HG02884 (cell line): ENCODE measurements at regions not wholly inside any gene's neighbourhood (a gene's known extent, or its start where the extent isn't known, plus 50 kb on each side); places are given as distances from the start of the nearest gene placed in this dataset.

ENCODE experiments used
- ATAC-seq: cut with Tn5 transposase; IDR thresholded peaks from one replicate; pipeline ENCODE4 v1.9.1; 2021; ENCODE audit warnings: mild to moderate bottlenecking, moderate library complexity; ENCODE audit not compliant: unreplicated experiment

DNA sequence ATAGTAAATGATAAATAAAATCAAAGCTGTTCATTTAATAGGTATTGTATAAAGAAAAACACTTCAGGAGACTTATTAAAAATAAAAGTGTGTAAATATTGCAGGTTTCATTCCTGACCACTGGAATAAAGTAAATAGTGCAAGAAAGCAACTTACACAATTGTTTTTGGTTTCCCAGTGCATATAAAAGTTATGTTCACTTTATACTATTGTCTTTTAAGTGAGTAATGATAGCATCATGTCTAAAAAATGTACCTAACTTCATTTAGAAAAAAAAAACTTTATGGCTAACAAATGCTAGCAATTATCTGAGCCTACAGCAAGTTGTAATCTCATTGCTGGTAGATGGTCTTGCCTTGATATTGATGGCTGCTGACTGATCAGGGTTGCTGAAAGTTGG, 726.6 kb upstream of the POU3F2 start:
- ATAC-seq: no peak

DNA sequence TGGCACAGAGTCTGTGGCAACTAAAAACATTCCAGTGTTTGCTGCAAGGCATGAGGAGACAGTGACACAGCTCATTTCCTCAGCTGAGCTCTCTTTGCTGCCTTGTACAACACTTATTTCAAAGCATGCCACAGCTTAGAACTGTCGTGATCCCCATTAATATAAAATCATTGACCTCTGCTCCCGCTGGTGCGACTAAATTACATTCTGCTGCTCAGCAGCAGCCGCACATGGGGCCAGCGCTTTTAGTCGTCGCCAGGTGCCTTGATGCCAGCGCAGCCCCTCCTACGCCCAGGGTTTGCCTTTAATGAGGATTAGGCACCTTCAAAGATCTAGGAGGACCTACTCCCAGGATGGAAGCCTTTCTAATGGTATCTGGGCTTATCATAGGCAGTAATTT, 717.9 kb upstream of the POU3F2 start:
- ATAC-seq: no peak

DNA sequence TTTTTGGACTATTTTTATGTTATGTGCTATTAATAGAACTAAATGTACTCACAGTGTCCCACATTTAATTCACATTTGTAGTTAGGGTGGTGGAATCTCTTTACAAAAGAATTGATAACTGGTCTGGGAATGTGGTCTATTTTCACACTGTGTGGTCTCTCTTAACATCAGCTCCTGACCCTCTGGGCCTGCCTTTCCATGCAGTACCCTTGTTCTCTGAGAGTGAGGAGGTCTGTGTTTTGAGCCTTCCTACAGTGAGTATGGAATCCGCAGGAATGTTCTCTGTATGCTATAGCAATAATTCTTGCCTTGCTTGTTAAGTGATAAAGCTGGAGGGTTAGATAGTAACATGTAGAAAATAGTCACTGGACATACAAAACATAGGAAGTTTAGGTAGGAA, 717.3 kb upstream of the POU3F2 start:
- ATAC-seq: no peak

DNA sequence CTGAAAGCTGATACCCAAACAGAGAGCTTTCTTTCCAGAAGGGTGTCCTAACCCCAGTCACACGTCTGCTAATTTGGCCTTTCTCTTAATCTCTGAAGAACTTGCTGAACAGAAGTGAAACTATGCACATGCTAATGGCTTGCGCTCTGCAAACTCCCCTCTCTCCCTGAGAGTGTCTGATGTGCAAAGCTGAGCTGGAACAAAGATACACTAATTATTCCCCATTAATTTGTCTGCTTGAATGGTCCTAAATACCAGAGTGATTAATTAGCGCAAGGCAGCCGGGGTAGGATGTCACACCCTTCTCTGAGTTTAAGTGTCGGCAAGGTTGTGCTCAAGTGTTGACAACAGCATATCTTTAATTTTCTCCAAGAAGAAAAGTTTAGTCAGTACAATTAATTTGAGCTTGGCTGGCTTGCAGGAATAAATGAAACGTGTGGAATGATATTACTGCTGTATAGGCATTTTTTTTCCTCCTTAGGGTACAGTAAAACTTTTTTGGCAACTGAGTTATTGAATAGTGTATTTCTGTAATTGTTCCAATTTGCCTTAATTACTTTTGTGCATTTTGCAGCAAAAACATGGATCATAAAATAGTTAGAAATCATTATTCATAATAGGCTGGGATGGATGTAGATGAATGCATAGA, 715.9 kb upstream of the POU3F2 start:
- ATAC-seq: no peak

DNA sequence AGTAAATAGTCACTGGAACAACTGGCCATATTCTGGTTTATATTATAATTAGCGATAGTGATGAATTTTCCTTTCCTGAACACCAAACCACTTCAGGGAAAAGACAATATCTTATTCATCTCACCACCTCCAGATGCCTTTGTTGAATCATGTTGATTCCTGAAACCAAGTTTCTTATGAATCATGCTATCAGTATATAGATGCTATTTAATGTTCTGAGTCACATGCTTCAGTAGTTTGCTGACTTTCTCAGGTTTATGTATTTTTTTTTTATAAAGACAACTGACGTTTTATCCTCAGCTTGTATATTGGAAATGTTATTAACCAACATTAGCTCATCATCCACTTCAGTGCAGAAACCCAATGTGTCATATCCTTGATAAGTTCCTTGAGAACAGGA, 710.2 kb upstream of the POU3F2 start:
- ATAC-seq: no peak

DNA sequence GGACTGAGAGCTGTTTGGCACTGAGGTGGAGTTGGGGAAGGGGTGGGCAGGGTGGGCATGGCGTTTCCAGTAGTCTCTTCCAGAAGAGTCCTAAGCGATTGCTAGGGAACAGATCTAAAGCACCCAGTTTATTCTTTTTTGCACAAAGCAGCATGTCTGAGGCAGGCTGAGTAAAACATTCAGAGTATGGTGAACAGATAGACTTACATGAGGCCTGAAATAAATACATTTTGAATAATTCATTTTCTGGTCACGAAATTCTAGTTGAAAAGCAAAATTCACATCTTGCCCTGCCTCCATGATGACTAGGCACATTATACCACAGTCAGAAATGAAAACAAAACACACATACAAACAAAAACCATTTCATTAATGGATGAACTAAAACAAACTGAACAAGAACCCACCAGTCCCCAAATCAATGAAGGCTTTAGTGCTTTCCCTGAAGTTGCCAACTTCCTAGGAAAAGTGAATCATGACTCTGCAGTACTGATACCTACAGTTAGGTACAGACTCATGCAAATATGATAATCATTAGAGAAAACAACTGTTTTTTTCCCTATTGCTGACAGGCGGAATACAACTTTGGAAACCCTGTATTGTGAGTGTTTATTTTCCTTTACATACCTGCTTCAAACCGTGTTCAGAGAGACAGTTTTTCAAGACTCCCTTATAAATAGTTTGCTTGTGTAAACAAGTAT, 702.9 kb upstream of the POU3F2 start:
- no peak for ATAC-seq

DNA sequence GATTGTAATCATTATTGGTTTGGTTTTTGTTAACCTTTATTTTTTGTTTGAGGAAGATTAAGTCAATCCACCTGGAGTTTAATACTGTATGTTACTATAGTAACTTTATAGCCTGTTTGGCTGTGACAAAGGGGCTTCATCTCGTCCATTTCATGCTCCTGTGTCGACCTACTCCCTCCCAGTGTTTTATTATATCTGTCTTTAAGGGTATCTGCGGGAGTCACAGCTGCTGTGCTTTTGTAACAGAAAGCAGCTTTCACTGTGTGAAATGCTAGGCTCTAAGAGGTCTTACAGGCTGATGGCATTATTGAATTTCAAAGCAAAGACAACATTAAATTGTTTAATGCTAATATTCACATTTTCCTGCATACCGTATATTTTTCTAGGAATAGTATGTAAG, 698.0 kb upstream of the POU3F2 start:
- no peak for ATAC-seq

DNA sequence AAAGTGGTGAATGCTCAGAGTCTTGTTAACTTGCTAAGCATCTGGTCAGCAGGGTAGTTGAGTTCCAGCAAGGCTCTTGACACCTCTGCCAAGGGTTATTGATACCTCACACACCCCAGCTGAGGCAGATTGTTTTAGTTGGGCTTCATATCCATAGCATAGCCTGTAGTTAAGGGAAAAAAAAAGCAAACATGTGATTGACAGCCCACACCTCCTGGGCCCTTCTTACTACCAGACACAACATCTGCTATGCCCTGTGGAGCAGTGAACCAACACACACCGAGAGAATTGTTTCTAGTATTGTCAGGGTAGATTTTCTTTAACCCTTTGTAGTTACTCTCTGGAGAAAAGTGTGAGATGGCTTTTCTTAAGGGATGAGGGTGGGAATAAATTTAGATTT, 697.0 kb upstream of the POU3F2 start:
- ATAC-seq: no peak

DNA sequence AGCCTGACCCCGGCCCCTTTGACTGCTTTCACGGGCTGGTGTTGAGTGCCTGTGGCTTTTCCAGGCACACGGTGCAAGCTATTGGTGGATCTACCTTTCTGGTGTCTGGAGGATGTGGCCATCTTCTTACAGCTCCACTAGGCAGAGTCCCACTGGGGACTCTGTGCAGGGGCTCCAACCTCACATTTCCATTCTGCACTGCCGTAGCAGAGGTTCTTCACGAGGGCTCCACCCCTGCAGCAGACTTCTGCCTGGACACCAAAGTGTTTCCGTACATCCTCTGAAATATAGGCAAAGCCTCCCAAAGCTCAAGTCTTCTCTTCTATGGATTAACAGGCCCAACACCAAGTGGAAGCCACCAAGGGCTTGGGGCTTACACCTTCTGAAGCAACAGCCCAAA, 691.5 kb upstream of the POU3F2 start:
- ATAC-seq: no peak

DNA sequence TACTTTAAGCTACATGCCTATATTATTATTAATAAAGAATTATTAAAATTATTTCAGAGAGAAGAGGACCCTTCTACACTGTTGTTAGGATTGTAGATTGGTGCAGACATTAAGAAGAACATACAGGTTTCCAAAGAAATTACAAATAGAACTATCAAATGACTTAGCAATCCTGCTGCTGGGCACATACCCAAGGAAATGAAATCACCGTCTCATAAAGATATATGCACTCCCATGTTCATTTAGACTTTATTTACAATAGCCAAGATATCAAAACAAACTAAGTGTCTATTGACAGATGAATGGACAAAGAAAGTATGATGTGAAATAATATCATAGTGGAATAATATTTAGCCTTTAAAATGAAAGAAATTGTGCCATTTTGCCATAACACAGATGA, 687.7 kb upstream of the POU3F2 start:
- ATAC-seq: no peak

DNA sequence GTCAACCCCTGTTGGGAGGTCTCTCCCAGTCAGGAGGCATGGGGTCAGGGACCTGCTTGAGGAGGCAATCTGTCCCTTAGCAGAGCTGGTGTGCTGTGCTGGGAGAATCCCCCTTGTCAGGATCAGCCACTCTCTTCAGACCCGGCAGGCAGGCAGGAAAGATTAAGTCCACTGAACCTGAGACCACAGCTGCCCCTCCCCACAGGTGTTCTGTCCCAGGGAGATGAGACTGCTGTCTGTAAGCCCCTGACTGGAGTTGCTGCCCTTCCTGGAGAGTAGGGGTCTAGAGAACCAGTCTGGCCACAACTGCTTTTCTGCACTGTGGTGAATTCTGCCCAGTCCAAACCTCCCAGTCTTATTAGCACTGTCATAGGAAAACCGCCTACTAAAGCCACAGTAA, 677.8 kb upstream of the POU3F2 start:
- no peak for ATAC-seq

DNA sequence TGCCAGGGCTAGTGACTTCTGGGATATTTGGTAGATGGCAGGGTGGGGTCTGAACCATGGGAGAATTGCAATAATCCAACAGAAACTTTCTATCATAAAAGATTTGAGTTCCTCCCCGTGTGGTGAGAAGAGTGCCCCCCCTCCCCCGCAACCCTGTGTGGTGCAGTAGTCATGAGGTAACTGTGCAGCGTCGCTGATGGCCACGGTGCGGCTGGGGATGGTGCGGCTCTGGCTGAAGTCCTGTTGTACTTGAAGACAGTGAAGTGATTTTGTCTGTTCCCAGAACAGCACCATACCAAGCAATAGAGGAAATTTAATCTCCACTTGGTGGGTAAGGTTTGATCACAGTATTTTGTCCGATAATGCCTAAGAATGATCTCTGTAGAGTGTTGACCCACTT, 654.8 kb upstream of the POU3F2 start:
- no peak for ATAC-seq

DNA sequence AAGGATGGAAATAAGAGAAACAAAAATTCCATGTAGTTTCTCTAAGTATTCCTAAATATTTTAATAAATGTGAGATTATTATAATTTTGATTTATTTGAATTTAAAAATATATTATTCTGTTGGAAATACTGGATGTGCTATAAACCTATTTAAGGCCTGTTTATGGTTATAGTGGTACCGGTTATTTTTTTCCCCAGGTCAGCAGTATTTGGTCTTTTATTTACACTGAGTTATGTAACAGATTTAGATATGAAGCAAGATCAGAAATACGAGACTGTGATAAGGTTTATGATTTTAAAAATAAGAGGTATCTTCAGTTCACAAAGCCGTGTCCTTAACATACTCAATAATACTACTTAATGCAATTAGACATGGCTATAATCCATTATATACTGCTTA, 634.3 kb upstream of the POU3F2 start:
- ATAC-seq: no peak

DNA sequence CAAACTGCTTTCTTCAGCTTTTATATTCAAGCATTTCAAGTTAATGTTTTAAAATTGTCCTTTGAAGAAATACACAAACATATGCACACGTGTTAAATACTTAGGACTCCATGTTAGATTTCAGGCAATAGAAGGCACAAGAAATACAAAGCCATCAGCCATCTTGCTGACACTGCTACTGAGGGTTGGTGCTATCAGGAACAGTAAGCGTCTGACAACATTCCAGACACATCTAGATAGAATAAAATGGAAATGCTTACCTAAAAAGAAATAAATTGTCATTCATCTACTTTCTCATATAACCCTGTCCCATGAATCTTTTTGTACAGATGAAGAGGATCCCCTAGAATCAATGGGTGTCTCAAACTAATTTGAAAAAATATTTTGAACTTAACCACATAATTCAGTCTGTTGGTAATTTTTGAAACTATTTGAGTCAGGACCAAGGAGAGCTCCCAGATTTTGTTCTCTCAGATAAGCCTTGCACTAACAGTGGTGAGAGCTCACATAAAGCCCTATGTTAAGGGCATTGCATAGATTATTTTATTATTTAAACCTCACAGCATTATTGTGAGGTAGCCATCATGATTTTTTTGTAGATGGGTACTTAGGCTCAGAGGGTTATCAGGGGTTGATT, 631.1 kb upstream of the POU3F2 start:
- no peak for ATAC-seq

DNA sequence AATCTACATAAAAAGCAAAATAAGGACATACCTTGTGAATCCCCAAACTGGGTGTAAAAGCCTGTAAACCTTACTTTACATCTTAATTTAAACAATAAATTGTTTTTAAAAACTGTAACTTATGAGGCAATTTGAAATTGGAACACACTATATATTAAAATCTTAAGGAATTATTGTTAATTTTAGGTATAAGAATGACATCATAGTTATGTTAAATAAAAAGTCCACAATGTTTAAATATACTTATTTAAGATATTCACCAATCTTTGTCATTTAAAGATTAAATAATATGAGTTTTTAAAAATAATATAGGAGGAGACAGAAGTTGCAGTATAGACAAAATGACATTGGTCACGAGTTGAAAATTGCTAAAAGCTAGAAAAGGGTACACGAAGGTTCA, 621.9 kb upstream of the POU3F2 start:
- ATAC-seq: no peak

DNA sequence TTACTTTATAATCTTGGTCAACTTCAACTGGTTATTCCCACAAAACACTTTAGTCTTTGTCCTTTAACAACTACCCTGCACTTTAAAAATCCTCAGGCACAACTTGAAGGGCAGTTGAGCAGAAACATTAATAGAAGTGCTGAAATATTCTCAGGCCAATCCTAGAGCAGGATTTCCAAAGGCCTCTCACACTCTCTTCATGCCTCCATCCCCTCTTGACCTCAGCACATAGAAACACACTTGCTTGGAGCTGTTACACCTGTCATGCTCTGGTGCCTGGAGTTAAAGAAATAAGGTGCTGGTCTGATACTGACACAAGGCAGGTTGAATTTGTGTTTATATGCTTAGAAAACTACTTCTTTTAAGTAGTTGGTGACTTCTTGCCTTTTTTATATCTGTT, 618.8 kb upstream of the POU3F2 start:
- no peak for ATAC-seq

DNA sequence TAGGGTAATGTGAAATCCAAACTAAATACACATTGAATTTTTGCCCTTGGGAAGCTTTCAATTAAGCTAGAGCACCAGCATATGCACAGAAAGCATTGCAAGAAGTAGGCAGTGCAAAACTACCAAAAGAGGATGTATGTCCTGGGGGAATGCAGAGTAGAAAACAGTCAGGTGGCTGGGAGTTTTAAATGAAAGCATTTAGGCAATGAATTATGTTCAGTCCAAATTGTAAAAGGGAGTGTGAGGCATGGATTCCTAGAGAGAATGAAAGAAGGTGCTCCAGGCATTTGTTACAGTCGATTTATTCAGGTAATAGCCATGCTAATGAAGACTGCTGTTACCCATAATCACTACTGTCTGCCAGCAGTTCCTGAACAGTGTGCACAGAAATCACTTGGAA, 604.1 kb upstream of the POU3F2 start:
- no peak for ATAC-seq

DNA sequence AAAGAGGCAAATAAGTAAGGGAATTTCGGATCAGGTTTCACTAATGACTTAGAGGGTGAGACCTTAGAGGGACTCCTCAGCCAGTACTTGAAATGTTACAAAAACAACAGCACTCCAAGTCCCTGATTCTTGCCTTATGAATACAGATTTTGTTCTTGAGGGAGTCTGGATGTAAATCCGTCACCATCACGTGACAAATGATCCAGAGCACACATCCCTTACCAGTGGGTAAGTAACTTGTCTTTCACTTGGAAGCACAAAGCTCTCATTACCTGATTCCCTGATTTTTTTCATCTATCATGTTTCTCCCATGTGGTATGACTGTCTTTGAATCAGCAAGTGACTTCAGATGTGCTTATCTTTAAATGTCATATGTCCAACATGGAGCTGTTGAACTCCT, 595.3 kb upstream of the POU3F2 start:
- no peak for ATAC-seq

DNA sequence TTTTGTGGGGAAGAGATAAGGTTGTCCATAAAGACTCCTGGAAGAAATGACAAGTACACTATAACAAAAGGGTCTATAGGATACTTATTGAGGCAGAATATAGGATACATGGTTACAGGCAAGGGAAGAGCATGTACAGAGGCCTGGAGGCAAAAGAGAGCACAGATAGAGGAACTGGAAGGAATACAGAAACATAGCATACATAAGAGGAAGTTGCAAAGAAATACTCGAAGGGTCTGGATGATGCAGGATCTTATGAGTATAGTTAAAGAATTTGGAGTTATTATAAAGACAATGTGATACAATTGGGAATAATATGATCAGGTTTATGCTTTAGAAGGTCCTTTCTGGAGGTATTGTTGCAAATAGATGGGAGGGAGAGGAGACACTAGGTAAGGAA, 592.7 kb upstream of the POU3F2 start:
- no peak for ATAC-seq

DNA sequence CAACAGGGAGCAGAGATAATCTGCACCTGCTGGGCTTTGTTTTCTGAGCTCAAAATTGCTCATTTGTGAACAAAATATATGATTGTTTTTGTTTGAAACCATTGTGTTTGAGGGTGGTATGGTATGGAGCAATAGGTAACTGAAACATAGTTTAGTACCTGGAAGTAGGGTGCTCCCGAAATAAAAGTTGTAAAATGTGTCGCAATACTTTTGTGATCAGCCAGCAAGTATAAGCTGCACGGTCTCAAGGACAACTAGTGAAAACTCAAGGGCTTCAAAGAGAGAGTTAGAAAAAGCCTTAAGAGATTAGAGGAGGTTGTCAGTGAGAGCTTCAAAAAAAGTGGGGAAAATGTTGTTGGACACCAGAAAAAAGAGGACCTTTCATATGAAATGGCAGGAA, 579.8 kb upstream of the POU3F2 start:
- no peak for ATAC-seq

DNA sequence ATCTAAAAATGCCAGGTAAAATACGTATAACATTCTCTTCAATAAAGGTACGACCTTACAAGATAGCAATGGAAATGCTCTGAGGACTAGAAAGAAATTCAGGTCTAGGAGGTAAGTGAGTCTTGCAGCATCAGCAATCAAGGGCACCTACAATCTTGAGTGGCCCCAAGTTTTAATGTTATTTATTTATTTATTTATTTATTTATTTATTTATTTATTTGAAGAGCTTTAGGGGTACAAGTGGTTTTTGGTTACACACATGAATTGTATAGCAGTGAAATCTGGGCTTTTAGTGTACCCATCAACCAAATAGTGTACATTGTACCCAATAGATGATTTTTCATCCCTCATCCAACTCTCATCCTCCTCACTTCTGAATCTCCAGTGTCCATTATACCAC, 574.0 kb upstream of the POU3F2 start:
- no peak for ATAC-seq

DNA sequence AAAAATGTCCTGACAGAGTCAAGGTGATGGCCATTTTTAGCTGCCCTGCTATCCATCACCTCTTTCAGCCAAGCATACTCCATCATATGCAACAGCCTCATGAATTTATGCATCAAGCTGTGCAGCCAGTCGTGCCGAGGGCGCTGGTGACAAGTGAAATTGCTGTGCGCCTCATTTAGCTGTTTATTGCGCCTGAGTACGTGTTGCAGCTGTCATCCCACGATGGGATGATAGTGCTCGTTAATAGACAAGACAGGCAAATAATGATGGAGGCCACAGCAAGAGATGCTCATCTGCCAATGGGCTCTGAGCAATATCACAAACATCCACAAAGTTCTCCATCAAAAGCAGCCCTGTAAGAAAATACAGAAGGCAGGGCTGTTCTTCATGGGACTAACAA, 562.3 kb upstream of the POU3F2 start:
- ATAC-seq: no peak

DNA sequence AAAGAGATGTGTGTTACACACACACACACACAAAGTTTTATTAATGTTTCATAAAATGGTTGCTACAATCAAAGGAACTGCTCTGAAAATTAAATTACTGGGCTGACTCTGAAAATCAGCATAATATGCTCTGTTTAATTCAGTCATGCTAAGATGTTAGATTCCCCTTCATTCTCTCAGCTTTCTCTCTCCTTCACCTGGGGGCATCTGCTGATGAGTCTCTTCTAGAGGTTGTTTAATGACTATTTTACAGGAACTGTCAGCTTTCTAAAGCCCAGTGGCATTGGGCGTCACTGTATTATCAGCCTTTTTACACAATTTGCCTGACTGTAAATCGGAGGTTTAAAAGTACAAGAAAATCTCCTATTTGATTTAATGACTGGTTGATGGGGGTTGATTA, 559.7 kb upstream of the POU3F2 start:
- no peak for ATAC-seq
